WERI-Rb-1 (cell line): ENCODE measurements at regions not wholly inside any gene's neighbourhood (a gene's known extent, or its start where the extent isn't known, plus 50 kb on each side); places are given as distances from the start of the nearest gene placed in this dataset.

Experiments
- DNase-seq: peaks from one replicate; pipeline ENCODE4 v3.0.0-alpha.2; 2020
- H3K27ac ChIP-seq: fragments of 250-450 bp; sonication (Bioruptor Pico); 2 replicates; pipeline ENCODE4 v1.5.1; 2020; ENCODE audit warnings: mild to moderate bottlenecking, moderate library complexity
- H3K27me3 ChIP-seq: fragments of 250-450 bp; sonication (Bioruptor Pico); 2 replicates; pipeline ENCODE4 v1.5.1; 2021; ENCODE audit warnings: mild to moderate bottlenecking, low read depth, moderate library complexity; ENCODE audit not compliant: insufficient read depth, severe bottlenecking
- H3K36me3 ChIP-seq: fragments of 250-450 bp; sonication (Bioruptor Pico); 2 replicates; pipeline ENCODE4 v1.5.1; 2020; ENCODE audit warnings: mild to moderate bottlenecking, moderate library complexity
- H3K4me3 ChIP-seq: 2 replicates; pipeline ENCODE4 v1.5.1; 2011; ENCODE audit warnings: low read depth, mild to moderate bottlenecking, control low read depth, low read length
- H3K9me3 ChIP-seq: fragments of 250-450 bp; sonication (Bioruptor Pico); 2 replicates; pipeline ENCODE4 v1.5.1; 2021; ENCODE audit warnings: mild to moderate bottlenecking, moderate library complexity; ENCODE audit not compliant: severe bottlenecking
- TF ChIP-seq, protein P1 (sequence below): IDR thresholded peaks from 2 replicates; pipeline ENCODE4 v1.5.1; 2011; ENCODE audit warnings: low read depth, mild to moderate bottlenecking, control low read depth, inconsistent platforms, low read length

DNA sequence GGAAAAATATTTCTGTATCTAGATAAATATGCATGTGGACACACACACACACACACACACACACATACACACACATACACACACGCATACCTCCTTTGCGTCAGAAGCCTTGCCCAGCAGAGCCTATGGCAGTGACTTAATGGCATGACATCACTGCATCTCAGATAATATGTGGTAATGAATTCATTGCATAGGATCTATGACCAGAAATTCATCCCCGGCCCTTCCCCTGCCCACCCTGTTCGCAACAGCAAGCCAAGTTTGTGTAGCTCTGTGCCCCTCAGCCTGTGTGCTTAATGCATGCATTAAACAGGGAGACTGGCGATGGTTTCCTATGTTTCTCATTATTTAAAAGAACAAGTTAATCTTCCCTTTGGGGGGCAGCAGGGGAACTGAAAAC, 120.7 kb downstream of the NKX6-1 start:
- TF ChIP-seq, protein P1, sequence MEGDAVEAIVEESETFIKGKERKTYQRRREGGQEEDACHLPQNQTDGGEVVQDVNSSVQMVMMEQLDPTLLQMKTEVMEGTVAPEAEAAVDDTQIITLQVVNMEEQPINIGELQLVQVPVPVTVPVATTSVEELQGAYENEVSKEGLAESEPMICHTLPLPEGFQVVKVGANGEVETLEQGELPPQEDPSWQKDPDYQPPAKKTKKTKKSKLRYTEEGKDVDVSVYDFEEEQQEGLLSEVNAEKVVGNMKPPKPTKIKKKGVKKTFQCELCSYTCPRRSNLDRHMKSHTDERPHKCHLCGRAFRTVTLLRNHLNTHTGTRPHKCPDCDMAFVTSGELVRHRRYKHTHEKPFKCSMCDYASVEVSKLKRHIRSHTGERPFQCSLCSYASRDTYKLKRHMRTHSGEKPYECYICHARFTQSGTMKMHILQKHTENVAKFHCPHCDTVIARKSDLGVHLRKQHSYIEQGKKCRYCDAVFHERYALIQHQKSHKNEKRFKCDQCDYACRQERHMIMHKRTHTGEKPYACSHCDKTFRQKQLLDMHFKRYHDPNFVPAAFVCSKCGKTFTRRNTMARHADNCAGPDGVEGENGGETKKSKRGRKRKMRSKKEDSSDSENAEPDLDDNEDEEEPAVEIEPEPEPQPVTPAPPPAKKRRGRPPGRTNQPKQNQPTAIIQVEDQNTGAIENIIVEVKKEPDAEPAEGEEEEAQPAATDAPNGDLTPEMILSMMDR = no peak
- no peak for DNase-seq

DNA sequence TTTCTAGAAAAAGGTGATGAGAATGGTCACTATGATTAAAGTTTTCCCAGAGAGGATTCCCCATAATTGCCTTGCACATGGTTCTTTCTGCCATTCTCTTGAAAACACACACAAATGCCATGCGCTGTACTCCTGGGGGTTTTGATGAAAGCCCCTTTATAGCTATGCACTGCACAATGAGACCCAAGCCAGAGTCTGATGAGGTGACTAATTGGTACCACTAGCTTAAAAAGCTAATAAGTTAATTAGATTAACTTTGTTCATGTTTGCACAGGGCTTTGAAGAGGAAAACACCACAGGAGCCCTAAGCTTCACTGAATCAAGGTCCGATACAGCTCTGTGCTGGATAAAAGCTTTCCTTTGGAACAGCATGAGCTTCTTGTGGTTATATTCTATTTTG, 132.2 kb downstream of the NKX6-1 start:
- no peak overlapping the region for H3K27ac ChIP-seq
- H3K27me3 ChIP-seq = peaks cover 42% of the 10 kb centered on the region
- no peaks in the 10 kb centered on the region for H3K9me3 ChIP-seq
- TF ChIP-seq, protein P1 = no peak
- no peak for DNase-seq
- H3K36me3 ChIP-seq = no peaks in the 10 kb centered on the region
- no peak overlapping the region for H3K4me3 ChIP-seq

More for the DNA sequence above, 120.7 kb downstream of the NKX6-1 start:
- peaks cover 37% of the 10 kb centered on the region for H3K27me3 ChIP-seq
- H3K9me3 ChIP-seq = no peaks in the 10 kb centered on the region
- no peak overlapping the region for H3K4me3 ChIP-seq
- H3K27ac ChIP-seq = no peak overlapping the region
- H3K36me3 ChIP-seq = no peaks in the 10 kb centered on the region

DNA sequence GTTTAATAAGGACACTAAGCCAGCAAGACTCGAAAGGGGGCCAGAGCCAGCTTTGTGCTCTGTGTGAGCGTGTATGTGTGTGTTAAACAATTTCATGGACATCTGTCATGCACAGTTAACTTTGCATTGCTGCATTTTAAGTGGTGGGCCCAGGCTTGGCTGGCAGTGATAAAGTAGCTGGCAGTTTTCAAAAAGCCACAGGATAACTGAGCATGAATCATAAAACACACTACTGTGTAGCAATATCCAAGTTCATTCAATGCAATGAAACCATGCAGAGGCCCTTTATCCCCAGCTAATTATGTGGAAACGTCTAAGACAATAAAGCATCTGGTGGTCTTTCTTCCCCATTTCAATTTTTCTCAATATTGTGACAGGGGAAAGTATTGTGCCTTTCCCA, 132.9 kb downstream of the NKX6-1 start:
- peaks cover 35% of the 10 kb centered on the region for H3K27me3 ChIP-seq
- DNase-seq = no peak
- H3K4me3 ChIP-seq = no peak overlapping the region
- H3K27ac ChIP-seq = no peak overlapping the region
- TF ChIP-seq, protein P1 = no peak
- H3K9me3 ChIP-seq = no peaks in the 10 kb centered on the region
- no peaks in the 10 kb centered on the region for H3K36me3 ChIP-seq

DNA sequence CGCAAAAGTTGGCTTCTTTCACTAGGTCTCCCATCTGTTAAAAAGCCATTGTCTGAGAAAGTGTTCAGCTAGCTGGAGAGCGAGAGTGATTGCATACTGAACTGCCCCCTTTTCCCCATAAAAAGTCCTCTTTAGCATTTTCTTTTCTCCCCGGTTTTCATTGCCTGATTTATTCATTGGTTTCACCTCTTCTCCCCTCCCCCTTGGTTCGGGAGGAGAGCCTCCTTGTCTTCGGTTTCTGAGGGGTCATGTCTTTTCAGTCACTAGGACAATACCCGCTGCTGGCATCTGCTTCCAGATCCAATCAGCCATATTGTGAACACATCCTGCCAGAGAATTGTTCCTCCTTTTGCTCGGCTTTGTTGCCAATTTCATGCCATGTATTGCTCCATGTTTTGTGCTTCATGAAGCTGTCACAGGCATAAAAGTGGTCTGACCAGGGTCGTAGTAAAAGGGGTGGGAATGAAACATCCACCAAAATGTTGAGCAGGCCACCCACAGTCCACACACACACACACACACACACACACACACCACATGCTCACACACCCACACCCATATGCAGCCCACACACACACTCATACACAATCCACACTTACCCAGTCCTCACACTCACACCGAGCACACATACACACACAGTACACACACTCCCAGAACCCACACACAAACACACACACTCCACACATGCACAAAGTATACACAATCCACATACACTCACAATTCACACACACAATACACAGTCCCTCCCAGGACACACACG, 136.0 kb downstream of the NKX6-1 start:
- Histone ChIP-seq H3K36me3 (no peaks in the 10 kb centered on the region), H3K9me3 (no peaks in the 10 kb centered on the region), H3K27ac (no peak overlapping the region), H3K4me3 (no peak overlapping the region), H3K27me3 (peaks cover 34% of the 10 kb centered on the region)
- no peak for DNase-seq
- TF ChIP-seq, protein P1 = no peak

DNA sequence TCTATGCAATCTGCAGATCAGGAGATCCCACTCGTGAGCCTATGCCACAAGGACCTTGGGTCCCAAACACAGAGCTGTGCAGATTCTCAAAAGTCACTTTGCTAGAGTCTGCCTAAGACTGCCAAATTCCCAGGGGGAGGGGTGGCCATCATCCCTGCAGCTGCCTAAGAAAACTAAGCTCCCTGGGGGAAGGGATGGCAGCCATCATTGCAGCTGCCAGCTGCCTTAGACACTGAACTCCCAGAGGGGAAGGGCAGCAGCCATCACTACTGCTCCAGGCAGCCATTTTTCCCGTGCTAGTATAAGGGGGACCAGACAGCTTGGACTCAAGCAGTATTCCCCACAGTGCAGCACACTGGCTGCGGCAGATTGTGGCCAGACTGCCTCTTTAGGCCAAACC, 156.9 kb downstream of the NKX6-1 start:
- TF ChIP-seq, protein P1 = no peak
- peaks cover 7% of the 10 kb centered on the region for H3K9me3 ChIP-seq
- H3K27ac ChIP-seq = no peak overlapping the region
- no peaks in the 10 kb centered on the region for H3K36me3 ChIP-seq
- DNase-seq = no peak
- H3K27me3 ChIP-seq = peaks cover 5% of the 10 kb centered on the region
- no peak overlapping the region for H3K4me3 ChIP-seq

DNA sequence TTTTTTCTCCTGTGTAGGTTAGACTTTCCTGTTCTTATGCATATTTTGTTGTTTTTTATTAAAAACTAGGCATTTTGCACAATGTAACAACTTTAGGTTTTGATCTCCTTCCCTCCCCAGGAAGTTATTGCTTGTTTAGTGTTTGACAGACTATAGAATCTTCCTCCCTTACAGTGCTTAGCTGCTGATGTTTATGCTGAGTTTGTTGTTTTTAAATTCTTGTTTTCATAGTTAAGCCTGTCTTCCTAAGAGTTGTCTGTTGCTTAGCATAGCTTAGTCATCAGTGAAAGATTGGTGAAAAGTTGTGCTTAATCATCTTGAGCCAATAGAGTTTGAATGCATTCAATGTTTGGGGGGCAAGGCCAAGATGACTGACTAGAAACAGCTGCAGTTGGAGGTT, 157.5 kb downstream of the NKX6-1 start:
- TF ChIP-seq, protein P1 = no peak
- Histone ChIP-seq H3K27me3 (peaks cover 4% of the 10 kb centered on the region), H3K9me3 (peaks cover 7% of the 10 kb centered on the region), H3K36me3 (no peaks in the 10 kb centered on the region), H3K4me3 (no peak overlapping the region), H3K27ac (no peak overlapping the region)
- no peak for DNase-seq
